PC-9 (cell line): ENCODE measurements at regions not wholly inside any gene's neighbourhood (a gene's known extent, or its start where the extent isn't known, plus 50 kb on each side); places are given as distances from the start of the nearest gene placed in this dataset.
A peak's percentile ranks its signal among the peaks of the same experiment; 100 is the strongest.

Source experiments
- BruUV-seq: library from RNA; stranded (reverse); fragments of 400-500 nt; replicated peaks from 2 replicates; lab custom pipeline; 2021; lab: Mats Ljungman, UMichigan
- CTCF ChIA-PET: fragments of 300-600 bp; sonication (Branson Sonifier 250); formaldehyde crosslinking; loops from one replicate; lab custom pipeline; 2022; ENCODE audit warnings: antibody characterized with exemption; lab: Charles Lee
- POLR2A ChIA-PET: fragments of 300-600 bp; sonication (Branson Sonifier 250); formaldehyde crosslinking; loops from one replicate; lab custom pipeline; 2022; ENCODE audit warnings: antibody characterized with exemption; ENCODE audit not compliant: unreplicated experiment; lab: Charles Lee
- DNase-seq, 2 experiments: peaks; one replicate each; pipeline versions ENCODE4 v3.0.0 to v3.0.0-alpha.2; 2015 to 2022; ENCODE audit warnings: mixed read lengths in 1 of 2
- H2AFZ ChIP-seq: fragments of 200-600 bp; sonication (generic); 2 replicates; pipeline ENCODE4 v1.8.1; 2017; ENCODE audit warnings: antibody characterized with exemption
- H3F3A ChIP-seq: fragments of 200-600 bp; sonication (generic); 2 replicates; pipeline ENCODE4 v1.8.1; 2017; ENCODE audit warnings: antibody characterized with exemption, mild to moderate bottlenecking, low read depth; ENCODE audit not compliant: insufficient read depth
- H3K27ac ChIP-seq: fragments of 200-600 bp; sonication (generic); 2 replicates; pipeline ENCODE4 v1.6.1; 2016; ENCODE audit warnings: mixed run types
- H3K27me3 ChIP-seq: fragments of 200-600 bp; sonication (generic); 2 replicates; pipeline ENCODE4 v1.6.1; 2016; ENCODE audit warnings: low read depth, mixed run types; ENCODE audit not compliant: insufficient read depth
- H3K36me3 ChIP-seq: fragments of 200-600 bp; sonication (generic); 2 replicates; pipeline ENCODE4 v1.6.1; 2016; ENCODE audit warnings: low read depth, mixed run types
- H3K4me1 ChIP-seq: fragments of 200-600 bp; sonication (generic); replicated peaks from 2 replicates; pipeline ENCODE4 v1.6.1; 2016; ENCODE audit warnings: mixed run types; ENCODE audit not compliant: insufficient read depth
- H3K4me2 ChIP-seq: fragments of 200-600 bp; sonication (generic); 2 replicates; pipeline ENCODE4 v1.6.1; 2017; ENCODE audit warnings: mixed run types
- H3K4me3 ChIP-seq: fragments of 200-600 bp; sonication (generic); 2 replicates; pipeline ENCODE4 v1.6.1; 2016; ENCODE audit warnings: mixed run types
- H3K79me2 ChIP-seq: fragments of 200-600 bp; sonication (generic); 2 replicates; pipeline ENCODE4 v1.6.1; 2017; ENCODE audit warnings: low read depth, mixed run types
- H3K9me2 ChIP-seq: fragments of 200-600 bp; sonication (generic); 2 replicates; pipeline ENCODE4 v1.8.1; 2017; ENCODE audit warnings: mild to moderate bottlenecking; ENCODE audit not compliant: insufficient read depth
- H3K9me3 ChIP-seq: fragments of 200-600 bp; sonication (generic); 2 replicates; pipeline ENCODE4 v1.8.1; 2016; ENCODE audit warnings: low read depth; ENCODE audit not compliant: insufficient read depth
- H4K20me1 ChIP-seq: fragments of 200-600 bp; sonication (generic); 2 replicates; pipeline ENCODE4 v1.8.1; 2017; ENCODE audit not compliant: insufficient read depth
- CTCF ChIP-seq: fragments of 200-600 bp; sonication (generic); conservative IDR thresholded peaks from 2 replicates; pipeline ENCODE4 v1.6.1; 2017; ENCODE audit warnings: mixed run types, antibody characterized with exemption, mild to moderate bottlenecking, moderate library complexity
- EZH2 ChIP-seq: fragments of 200-600 bp; sonication (generic); IDR thresholded peaks from 2 replicates; pipeline ENCODE4 v1.8.0; 2017; ENCODE audit warnings: antibody characterized with exemption, low read depth
- intact Hi-C: fragments of 100-400 bp; cut with micrococcal nuclease; formaldehyde crosslinking; loops from one replicate; pipeline ENCODE4 v1.10.0; 2022; ENCODE audit not compliant: unreplicated experiment

GRCh38 chr13:104170980-104171555 is 1104.9 kb upstream of the SLC10A2 start:
- no peak for DNase-seq
- TF ChIP-seq CTCF (no peak), EZH2 (no peak)
- no peaks in the 10 kb centered on the region for H3K79me2 ChIP-seq
- no peaks in the 10 kb centered on the region for H3K9me3 ChIP-seq
- H2AFZ ChIP-seq = no peak overlapping the region
- H3K4me1 ChIP-seq = no peaks in the 10 kb centered on the region
- no peaks in the 10 kb centered on the region for H3K36me3 ChIP-seq
- H3K4me3 ChIP-seq = no peak overlapping the region
- no peak overlapping the region for H3K4me2 ChIP-seq
- no peaks in the 10 kb centered on the region for H3F3A ChIP-seq
- H4K20me1 ChIP-seq = no peaks in the 10 kb centered on the region
- POLR2A ChIA-PET = interaction anchor here (0.6 kb wide), 1 partner anchor 43 kb away, joined by 4 read pairs; no protein-coding TSS in a partner anchor
- CTCF ChIA-PET = no interaction called here
- no peaks in the 10 kb centered on the region; the same call in 1 of the 2 replicates for H3K9me2 ChIP-seq
- H3K27ac ChIP-seq = no peak overlapping the region
- no peaks in the 10 kb centered on the region for H3K27me3 ChIP-seq
- no TSS peak for BruUV-seq
- intact Hi-C loops = no loop called here

GRCh38 chr13:104163866-104164630 is 1097.8 kb upstream of the SLC10A2 start:
- DNase-seq = no peak
- POLR2A ChIA-PET = no interaction called here
- H3K79me2 ChIP-seq = no peaks in the 10 kb centered on the region
- no peaks in the 10 kb centered on the region for H3K4me1 ChIP-seq
- CTCF ChIA-PET = no interaction called here
- H3K27me3 ChIP-seq = no peaks in the 10 kb centered on the region
- intact Hi-C loops = no loop called here
- no peaks in the 10 kb centered on the region for H3K36me3 ChIP-seq
- BruUV-seq = no TSS peak
- H3K27ac ChIP-seq = no peak overlapping the region
- H3K4me3 ChIP-seq = no peak overlapping the region
- H3K9me2 ChIP-seq = no peaks in the 10 kb centered on the region
- 0 out of 2 replicates have a peak overlapping the region, but pooled peaks have one; percentile 5 for H2AFZ ChIP-seq
- TF ChIP-seq CTCF = no peak
- no peak for TF ChIP-seq EZH2
- no peaks in the 10 kb centered on the region for H3F3A ChIP-seq
- H4K20me1 ChIP-seq = no peaks in the 10 kb centered on the region
- no peaks in the 10 kb centered on the region for H3K9me3 ChIP-seq
- H3K4me2 ChIP-seq = no peak overlapping the region

GRCh38 chr13:104160536-104160935 is 1094.3 kb upstream of the SLC10A2 start:
- Histone ChIP-seq H3K36me3 (no peaks in the 10 kb centered on the region), H3K9me2 (no peaks in the 10 kb centered on the region), H3K4me3 (no peak overlapping the region), H3K9me3 (no peaks in the 10 kb centered on the region; the same call in 1 of the 2 replicates), H3K27ac (no peak overlapping the region), H3K79me2 (no peaks in the 10 kb centered on the region), H3K4me1 (no peaks in the 10 kb centered on the region), H4K20me1 (no peaks in the 10 kb centered on the region), H3F3A (no peaks in the 10 kb centered on the region), H3K27me3 (no peaks in the 10 kb centered on the region), H2AFZ (no peak overlapping the region), H3K4me2 (no peak overlapping the region)
- TF ChIP-seq EZH2 (no peak), CTCF (no peak)
- ChIA-PET CTCF (no interaction called here), POLR2A (no interaction called here)
- intact Hi-C loops = no loop called here
- BruUV-seq = no TSS peak
- no peak for DNase-seq
